ENCODE measurements at regions not wholly inside any gene's neighbourhood (a gene's known extent, or its start where the extent isn't known, plus 50 kb on each side); places are given as distances from the start of the nearest gene placed in this dataset.
"Not testable (repeated sequence)": the region's sequence is repeated elsewhere in the genome, so short reads cannot be mapped to it uniquely, and the experiment has no call there.

DNA sequence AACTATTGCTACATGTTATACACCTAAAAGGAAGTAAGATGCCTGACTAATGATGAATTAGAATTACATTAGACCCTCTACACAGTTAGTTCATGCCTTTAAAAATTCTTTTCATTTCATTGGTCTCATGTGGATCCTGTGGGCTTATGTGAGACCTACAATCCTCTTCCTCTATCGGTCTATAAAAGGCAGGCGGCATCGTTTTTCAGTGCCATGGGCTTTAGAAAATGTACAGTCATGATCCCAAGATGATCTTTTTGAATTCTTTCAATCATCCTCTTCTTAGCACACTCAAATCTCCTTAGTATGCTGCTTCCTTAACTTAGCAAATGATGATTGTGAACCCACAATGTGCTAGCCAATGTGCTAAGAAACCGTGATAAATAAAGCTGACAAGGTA lies 193.9 kb downstream of the ZNF608 start:
- DNase-seq: no peak
- Mint-ChIP-seq H3K36me3 (ENCODE audit: low read depth) (no peaks in the 10 kb centered on the region), H3K9me3 (no peaks in the 10 kb centered on the region), H3K4me1 (ENCODE audit: low read depth) (no peaks in the 10 kb centered on the region), H3K4me3 (no peak overlapping the region), H3K27ac (no peak overlapping the region), H3K27me3 (no peaks in the 10 kb centered on the region)

DNA sequence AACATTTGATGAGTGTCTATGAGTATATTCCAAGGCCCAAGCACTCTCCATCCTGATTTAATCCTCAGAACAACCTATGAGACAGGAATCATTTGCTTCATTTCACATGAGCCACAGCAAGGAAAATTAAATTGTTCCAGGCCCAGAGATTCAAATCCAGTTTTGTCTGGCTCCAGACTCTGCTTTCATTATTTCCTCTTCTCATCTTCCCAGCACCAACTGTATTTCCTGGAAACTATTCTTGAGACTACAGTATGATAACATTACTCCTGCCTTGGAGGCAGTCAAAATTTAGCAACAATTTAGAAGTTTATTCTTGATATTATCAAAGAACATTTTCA lies 194.5 kb downstream of the ZNF608 start:
- Mint-ChIP-seq H3K9me3 (no peaks in the 10 kb centered on the region), H3K27me3 (no peaks in the 10 kb centered on the region), H3K27ac (no peak overlapping the region), H3K4me1 (ENCODE audit: low read depth) (no peaks in the 10 kb centered on the region), H3K36me3 (ENCODE audit: low read depth) (no peaks in the 10 kb centered on the region), H3K4me3 (no peak overlapping the region)
- no peak for DNase-seq

DNA sequence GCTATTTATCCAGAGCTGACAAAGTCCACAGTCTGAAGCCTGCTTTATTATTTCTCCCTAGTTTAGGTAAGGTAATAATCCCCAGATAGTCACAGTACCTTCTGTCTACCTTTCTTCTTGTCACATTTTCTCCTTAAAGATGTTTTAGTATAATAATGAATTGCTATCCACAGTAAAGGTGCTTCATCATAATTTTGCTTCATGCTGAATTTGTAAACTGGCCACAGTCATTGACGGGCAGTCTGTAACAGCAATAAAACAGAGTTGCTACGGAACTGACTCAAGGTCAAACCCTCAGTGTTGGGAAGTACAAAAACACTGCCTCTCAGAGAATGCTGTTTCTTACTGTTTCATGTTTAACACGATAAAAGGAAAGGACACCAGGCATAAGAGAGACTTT lies 195.7 kb downstream of the ZNF608 start:
- no peaks in the 10 kb centered on the region for H3K9me3 Mint-ChIP-seq
- H3K36me3 Mint-ChIP-seq (ENCODE audit: low read depth): no peaks in the 10 kb centered on the region
- no peak for DNase-seq
- H3K4me3 Mint-ChIP-seq: no peak overlapping the region
- H3K27me3 Mint-ChIP-seq: no peaks in the 10 kb centered on the region
- H3K4me1 Mint-ChIP-seq (ENCODE audit: low read depth): no peaks in the 10 kb centered on the region
- no peak overlapping the region for H3K27ac Mint-ChIP-seq

DNA sequence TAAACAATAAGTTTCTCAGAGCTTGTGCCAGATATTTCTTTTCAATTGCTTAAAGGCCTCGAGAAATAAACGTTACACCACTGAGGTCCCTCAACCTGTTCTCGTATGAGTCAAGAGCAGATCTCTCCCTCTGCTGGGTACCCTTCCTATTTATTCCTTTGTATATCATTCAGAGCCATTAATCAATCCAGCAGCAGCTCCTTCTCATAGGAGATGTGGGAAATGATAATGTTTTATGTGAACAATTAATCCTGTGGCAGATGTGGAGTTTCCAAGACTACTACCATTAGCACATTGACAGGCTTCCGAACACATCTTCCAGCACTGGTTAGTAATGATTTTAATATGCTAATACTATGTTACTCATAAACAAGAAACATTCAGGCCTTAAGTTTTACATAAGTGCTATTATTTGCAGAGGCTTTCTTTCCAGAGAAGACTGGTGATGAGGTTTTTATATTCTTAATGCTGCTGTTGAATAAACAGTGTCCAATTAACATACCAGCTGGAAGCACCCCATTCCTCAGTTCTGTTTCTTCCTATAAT lies 196.5 kb downstream of the ZNF608 start:
- Mint-ChIP-seq H3K4me3 (no peak overlapping the region), H3K9me3 (no peaks in the 10 kb centered on the region), H3K27me3 (no peaks in the 10 kb centered on the region), H3K36me3 (ENCODE audit: low read depth) (no peaks in the 10 kb centered on the region), H3K27ac (no peak overlapping the region), H3K4me1 (ENCODE audit: low read depth) (no peaks in the 10 kb centered on the region)
- no peak for DNase-seq

DNA sequence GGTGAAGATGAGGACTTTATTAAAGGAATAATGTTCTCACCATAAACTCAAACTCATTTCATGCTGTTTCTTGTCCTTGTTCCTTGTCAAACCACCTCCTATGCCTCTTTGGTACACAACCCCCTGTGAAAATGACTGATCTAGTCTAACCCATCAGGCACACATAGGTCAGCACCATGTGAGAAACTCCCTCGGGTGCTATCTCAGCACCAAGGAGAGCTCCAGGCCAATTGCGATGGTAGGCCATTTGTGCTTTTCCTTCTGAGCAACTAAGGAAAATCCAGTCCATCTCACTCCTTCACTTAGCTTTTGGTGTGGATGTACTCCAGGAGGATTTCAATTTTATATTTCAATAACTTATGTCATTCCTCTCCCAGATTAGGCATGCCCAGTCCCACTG lies 199.8 kb downstream of the ZNF608 start:
- Mint-ChIP-seq H3K27ac (no peak overlapping the region), H3K27me3 (peaks cover 9% of the 10 kb centered on the region), H3K4me1 (ENCODE audit: low read depth) (no peaks in the 10 kb centered on the region), H3K4me3 (no peak overlapping the region), H3K36me3 (ENCODE audit: low read depth) (no peaks in the 10 kb centered on the region), H3K9me3 (no peaks in the 10 kb centered on the region)
- no peak for DNase-seq

DNA sequence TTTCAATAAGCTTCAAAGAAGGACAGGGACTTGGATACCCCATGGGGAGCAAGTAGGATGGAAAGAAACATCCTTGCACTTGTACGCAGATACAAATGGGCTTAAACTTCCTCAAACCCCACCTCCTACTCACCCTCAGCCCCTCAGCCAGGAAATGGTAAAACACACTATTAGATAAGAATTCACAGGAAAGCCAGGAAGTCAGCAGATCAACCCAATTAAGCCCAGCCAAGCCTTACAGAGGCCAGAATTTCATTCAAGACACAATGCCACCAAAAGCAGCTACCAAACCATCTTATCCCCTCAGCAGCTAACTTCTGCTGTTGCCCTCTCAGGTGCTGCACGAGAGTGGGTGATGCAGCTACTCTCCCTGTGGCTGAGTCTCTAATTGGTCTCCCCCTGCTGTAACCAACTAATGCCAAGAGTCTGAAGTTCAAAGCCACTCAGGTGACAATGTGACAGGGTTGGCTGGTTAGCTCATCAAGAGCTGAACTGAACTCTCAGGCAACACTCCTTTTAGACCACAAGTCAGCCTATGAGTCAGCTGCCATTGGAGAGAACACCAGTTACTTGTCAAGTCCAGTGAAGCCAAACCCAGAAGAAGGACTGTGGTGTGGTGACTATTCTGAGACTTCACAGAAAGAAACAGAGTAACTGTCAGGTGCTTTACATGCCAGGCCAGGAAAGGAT lies 201.9 kb downstream of the ZNF608 start:
- H3K36me3 Mint-ChIP-seq (ENCODE audit: low read depth): no peaks in the 10 kb centered on the region
- no peaks in the 10 kb centered on the region for H3K9me3 Mint-ChIP-seq
- H3K27me3 Mint-ChIP-seq: peaks cover 9% of the 10 kb centered on the region
- H3K4me1 Mint-ChIP-seq (ENCODE audit: low read depth): no peaks in the 10 kb centered on the region
- H3K27ac Mint-ChIP-seq: no peak overlapping the region
- H3K4me3 Mint-ChIP-seq: no peak overlapping the region
- no peak for DNase-seq

DNA sequence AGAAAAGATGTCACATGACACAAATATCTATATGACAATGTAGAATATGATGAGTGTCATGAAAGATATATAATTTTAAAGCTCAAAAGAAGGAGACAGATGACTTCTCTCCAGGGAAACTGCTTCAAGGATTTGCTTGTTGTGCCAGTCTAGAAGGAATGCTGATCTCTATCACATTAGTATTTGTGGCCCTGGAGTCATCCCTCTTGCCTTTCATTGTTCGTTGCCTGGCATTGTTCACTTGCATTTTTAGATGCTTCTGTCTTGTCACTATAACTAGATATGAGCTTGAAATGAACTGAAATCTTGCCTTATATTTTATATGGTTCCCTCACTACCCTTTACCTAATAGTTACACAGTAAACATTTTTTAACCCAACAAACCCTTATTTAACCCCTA lies 207.5 kb downstream of the ZNF608 start:
- Mint-ChIP-seq H3K27me3 (peaks cover 5% of the 10 kb centered on the region), H3K36me3 (ENCODE audit: low read depth) (no peaks in the 10 kb centered on the region), H3K9me3 (peaks cover 2% of the 10 kb centered on the region), H3K4me1 (ENCODE audit: low read depth) (no peaks in the 10 kb centered on the region), H3K4me3 (no peak overlapping the region), H3K27ac (no peak overlapping the region)
- DNase-seq: no peak

DNA sequence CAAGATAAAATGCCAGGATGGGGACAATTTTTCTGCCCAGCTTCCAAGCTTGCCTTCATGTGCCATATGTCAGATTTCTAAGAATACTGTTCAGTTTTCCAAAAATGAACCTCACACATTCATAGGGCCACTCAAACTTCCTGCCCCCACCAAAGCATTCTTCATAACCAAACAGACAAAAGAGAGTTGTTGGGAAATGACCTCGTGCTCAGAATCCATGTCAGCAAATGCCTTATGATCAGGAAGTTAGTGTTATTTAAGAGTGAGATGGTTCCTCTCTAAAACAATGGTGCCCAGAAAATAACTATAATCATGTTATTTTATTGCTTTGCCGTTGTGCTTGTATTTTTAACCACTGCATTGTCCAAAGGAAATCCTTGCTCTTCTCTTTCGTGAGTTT lies 208.2 kb downstream of the ZNF608 start:
- no peaks in the 10 kb centered on the region for H3K36me3 Mint-ChIP-seq (ENCODE audit: low read depth)
- DNase-seq: no peak

DNA sequence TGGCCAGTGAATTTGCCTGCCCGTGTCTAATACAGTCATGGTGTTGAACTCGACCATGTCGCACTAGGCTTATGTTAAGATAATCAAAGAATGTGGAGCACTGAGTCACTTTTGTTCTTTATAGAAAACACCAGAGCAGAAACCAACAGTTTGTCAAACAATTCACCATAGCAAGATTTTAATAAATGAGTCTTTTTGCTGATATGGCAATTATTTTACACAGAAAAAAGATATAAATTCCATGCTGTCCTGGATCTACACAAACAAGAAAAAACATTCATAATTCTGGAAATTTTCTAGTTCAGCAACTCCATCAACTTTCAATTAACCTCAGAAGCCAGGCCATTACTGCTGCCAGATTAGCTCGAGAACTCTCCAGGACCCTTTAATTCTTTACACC lies 208.9 kb downstream of the ZNF608 start:
- Mint-ChIP-seq H3K9me3 (peaks cover 2% of the 10 kb centered on the region), H3K4me3 (no peak overlapping the region), H3K27ac (no peak overlapping the region), H3K36me3 (ENCODE audit: low read depth) (no peaks in the 10 kb centered on the region), H3K27me3 (peaks cover 5% of the 10 kb centered on the region), H3K4me1 (ENCODE audit: low read depth) (no peaks in the 10 kb centered on the region)
- DNase-seq: no peak

More for the DNA sequence above, 208.2 kb downstream of the ZNF608 start:
- peaks cover 2% of the 10 kb centered on the region for H3K9me3 Mint-ChIP-seq
- no peaks in the 10 kb centered on the region for H3K4me1 Mint-ChIP-seq (ENCODE audit: low read depth)
- peaks cover 5% of the 10 kb centered on the region for H3K27me3 Mint-ChIP-seq
- no peak overlapping the region for H3K27ac Mint-ChIP-seq
- H3K4me3 Mint-ChIP-seq: no peak overlapping the region

DNA sequence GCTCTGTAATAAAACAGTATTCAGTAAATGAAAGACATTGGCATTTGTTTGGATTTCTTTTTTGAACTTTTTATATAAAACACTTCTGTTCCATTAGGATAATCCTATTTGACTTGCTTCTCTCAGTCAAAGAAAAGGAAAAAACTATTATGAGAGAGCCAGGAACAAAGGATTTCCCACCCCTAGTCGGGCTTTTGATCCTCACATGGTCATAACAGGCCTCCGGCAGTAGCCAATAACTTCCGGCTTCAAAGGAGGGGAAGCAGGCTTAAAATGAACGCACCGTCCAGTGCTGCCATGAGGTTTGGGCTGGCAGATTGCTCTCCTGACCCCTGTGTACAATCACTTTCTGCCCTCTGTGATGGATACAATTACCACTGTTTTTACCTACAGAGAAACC lies 209.3 kb downstream of the ZNF608 start:
- DNase-seq: no peak
- Mint-ChIP-seq H3K36me3 (ENCODE audit: low read depth) (no peaks in the 10 kb centered on the region), H3K27me3 (peaks cover 3% of the 10 kb centered on the region), H3K27ac (no peak overlapping the region), H3K4me3 (no peak overlapping the region), H3K9me3 (peaks cover 2% of the 10 kb centered on the region), H3K4me1 (ENCODE audit: low read depth) (no peaks in the 10 kb centered on the region)

DNA sequence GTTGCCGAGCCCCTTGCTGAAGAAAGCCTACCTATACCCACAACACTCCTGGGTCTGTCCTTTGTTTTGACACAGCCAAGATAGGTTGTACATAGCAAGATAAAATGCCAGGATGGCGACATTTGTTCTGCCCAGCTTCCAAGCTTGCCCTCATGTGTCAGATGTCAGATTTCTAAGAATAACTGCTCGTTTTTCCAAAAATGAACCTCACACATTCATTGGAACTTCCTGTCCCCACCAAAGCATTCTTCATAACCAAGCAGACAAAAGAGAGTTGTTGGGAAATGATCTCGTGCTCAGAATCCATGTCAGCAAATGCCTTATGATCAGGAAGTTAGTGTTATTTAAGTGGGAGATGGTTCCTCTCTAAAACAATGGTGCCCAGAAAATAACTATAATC lies 210.1 kb downstream of the ZNF608 start:
- Mint-ChIP-seq H3K4me3 (no peak overlapping the region), H3K27ac (no peak overlapping the region), H3K4me1 (ENCODE audit: low read depth) (no peaks in the 10 kb centered on the region), H3K9me3 (peaks cover 2% of the 10 kb centered on the region), H3K27me3 (no peaks in the 10 kb centered on the region), H3K36me3 (ENCODE audit: low read depth) (no peaks in the 10 kb centered on the region)
- no peak for DNase-seq

DNA sequence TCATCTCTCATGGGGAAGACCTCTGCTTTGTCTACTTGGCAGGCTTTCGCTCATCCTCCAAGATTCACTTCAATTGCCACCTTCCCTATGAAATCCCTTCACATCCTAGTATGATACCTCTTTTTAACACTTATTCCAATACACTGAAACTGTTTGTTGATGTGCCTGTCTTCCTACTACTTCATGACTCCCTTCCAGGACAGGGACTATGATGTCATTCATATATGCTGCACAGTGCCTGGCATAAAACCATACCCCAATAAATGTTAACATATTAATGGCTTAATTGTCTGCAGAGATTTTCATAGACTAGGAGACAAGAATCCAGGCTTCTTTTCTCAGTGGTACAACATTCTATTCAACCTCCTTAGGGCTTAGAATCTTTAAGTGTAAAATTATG lies 215.5 kb downstream of the ZNF608 start:
- H3K36me3 Mint-ChIP-seq (ENCODE audit: low read depth): no peaks in the 10 kb centered on the region
- peaks cover 2% of the 10 kb centered on the region for H3K4me1 Mint-ChIP-seq (ENCODE audit: low read depth)
- H3K27ac Mint-ChIP-seq: no peak overlapping the region
- H3K27me3 Mint-ChIP-seq: peaks cover 5% of the 10 kb centered on the region
- DNase-seq: no peak
- peaks cover 2% of the 10 kb centered on the region for H3K9me3 Mint-ChIP-seq
- no peak overlapping the region for H3K4me3 Mint-ChIP-seq

DNA sequence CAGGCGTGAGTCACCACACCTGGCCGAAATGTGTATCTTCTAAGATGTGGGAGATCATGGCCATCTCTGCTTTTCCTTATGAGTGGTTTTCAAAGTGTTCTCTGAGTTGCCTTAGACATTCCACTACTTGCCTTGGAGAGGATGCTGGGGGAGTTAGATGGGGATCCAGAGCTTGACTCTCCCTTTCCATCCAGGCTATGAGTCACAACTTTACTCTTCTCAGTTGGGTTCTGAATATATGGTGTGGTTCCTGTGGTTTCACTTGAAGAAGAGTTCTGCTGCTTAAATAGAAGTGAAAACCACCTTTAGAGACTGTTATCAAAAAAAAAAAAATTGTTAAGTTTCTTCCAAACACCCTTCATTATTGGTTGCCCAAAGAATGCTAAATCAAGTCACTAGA lies 217.6 kb downstream of the ZNF608 start:
- DNase-seq: no peak
- Mint-ChIP-seq H3K4me3 (no peak overlapping the region), H3K4me1 (ENCODE audit: low read depth) (peaks cover 2% of the 10 kb centered on the region), H3K36me3 (ENCODE audit: low read depth) (no peaks in the 10 kb centered on the region), H3K27me3 (peaks cover 5% of the 10 kb centered on the region), H3K9me3 (no peaks in the 10 kb centered on the region), H3K27ac (no peak overlapping the region)

DNA sequence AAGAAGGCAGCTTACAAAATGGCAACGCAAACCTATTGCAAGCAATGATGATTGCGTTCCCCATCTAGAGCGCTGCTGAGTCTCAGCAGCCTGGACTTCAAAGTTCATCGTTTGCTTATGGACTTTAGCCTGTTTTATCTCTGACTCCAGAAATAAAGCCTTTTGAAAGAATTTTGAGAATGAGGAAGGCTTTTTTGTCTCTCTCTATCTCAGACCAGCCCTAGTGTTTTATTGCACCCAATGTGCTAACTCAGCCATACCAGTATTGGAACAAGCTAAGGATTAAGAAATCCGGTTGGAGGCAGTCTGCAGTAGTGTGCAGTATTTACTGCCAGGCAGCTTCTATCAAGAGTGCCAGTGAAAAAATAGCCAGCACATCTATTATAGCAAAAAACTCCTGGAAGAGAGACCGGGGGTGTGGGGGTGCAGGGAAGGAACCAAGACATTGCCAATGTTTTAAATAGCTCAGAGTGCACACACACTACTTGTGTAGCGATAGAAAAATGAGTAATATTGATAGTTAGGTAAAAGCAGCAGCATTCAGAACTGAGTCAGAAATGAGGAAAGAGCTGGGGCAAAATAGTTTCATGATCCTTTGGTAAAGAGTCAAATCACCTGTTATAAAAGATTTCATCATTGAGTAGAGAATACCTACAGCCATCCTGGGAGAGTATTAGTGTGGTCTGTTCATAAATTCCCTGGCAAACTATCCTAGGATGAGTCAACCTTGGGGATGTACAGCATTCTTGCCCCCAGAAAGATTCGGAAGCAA lies 219.0 kb downstream of the ZNF608 start:
- peaks cover 5% of the 10 kb centered on the region for H3K27me3 Mint-ChIP-seq
- peaks cover 2% of the 10 kb centered on the region for H3K4me1 Mint-ChIP-seq (ENCODE audit: low read depth)
- no peak overlapping the region for H3K27ac Mint-ChIP-seq
- H3K4me3 Mint-ChIP-seq: no peak overlapping the region
- no peaks in the 10 kb centered on the region for H3K9me3 Mint-ChIP-seq
- DNase-seq: no peak
- H3K36me3 Mint-ChIP-seq (ENCODE audit: low read depth): no peaks in the 10 kb centered on the region

DNA sequence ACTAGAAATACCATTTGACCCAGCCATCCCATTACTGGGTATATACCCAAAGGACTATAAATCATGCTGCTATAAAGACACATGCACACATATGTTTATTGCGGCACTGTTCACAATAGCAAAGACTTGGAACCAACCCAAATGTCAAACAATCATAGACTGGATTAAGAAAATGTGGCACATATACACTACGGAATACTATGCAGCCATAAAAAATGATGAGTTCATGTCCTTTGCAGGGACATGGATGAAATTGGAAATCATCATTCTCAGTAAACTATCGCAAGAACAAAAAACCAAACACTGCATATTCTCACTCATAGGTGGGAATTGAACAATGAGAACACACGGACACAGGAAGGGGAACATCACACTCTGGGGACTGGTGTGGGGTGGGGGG lies 220.4 kb downstream of the ZNF608 start:
- DNase-seq; H3K27me3 Mint-ChIP-seq; H3K36me3 Mint-ChIP-seq (ENCODE audit: low read depth); H3K4me1 Mint-ChIP-seq (ENCODE audit: low read depth); H3K9me3 Mint-ChIP-seq; H3K4me3 Mint-ChIP-seq; H3K27ac Mint-ChIP-seq: not testable (repeated sequence)
